Activated CD8-positive, alpha-beta memory T cell treated with anti-CD3 and anti-CD28 coated beads, Interleukin-2, amount 10 ng/mL, durations not matched to agents 7 days and 5 days (primary cell): ENCODE measurements at regions not wholly inside any gene's neighbourhood (a gene's known extent, or its start where the extent isn't known, plus 50 kb on each side); places are given as distances from the start of the nearest gene placed in this dataset.

Experiments used
- ATAC-seq: fragments of 150-1000 bp; cut with Tn5 transposase; one replicate; pipeline ENCODE4 v1.10.0; 2021; ENCODE audit warnings: moderate library complexity
- CTCF ChIA-PET: fragments of 350-600 bp; sonication (Branson Sonifier 250); formaldehyde crosslinking; loops from one replicate; lab custom pipeline; 2021; ENCODE audit warnings: antibody characterized with exemption; lab: Charles Lee
- DNase-seq: peaks from one replicate; pipeline ENCODE4 v3.0.0-alpha.2; 2020
- H3K27ac Mint-ChIP-seq: one replicate; pipeline ENCODE4 v1.8.0; 2021; ENCODE audit warnings: mild to moderate bottlenecking, mixed read lengths
- H3K27me3 Mint-ChIP-seq: one replicate; pipeline ENCODE4 v1.8.0; 2021; ENCODE audit warnings: mixed read lengths
- H3K36me3 Mint-ChIP-seq: one replicate; pipeline ENCODE4 v1.8.0; 2021; ENCODE audit warnings: mild to moderate bottlenecking, mixed read lengths
- H3K4me1 Mint-ChIP-seq: one replicate; pipeline ENCODE4 v1.8.0; 2021; ENCODE audit warnings: mixed read lengths
- H3K4me3 Mint-ChIP-seq: one replicate; pipeline ENCODE4 v1.8.0; 2021; ENCODE audit warnings: mild to moderate bottlenecking, moderate library complexity, mixed read lengths
- H3K9me3 Mint-ChIP-seq: one replicate; pipeline ENCODE4 v1.8.0; 2022; ENCODE audit warnings: low read depth, mixed read lengths

DNA sequence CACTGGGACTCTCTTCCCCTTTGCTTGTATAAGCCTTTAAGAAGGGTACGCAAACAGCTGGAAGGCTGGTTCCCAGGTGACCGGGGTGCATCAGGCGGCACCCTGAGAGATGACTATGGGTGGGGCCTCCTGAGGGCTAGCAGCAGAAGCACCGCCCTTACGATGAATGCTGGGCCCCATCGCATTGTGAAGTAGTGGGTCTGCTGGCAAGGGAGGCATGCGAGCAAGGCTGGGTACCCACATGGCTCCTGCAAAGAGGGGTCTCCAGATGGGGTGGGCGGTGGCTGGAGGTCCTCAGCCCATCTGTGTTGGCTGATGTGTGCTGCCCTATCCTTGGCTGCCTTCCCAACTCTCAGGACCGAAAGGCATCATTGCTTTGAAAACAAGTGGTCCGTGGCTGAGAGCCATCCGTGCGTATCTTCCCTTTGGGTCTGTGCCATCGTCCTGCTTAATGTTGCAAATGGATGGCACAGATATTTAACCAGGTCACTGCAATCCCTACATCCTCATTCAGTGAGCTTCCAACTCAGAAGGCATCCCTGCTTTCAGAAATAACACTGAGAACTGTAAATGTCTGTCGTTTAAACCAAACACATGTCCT, 83.5 kb upstream of the GPC1 start:
- no peaks in the 10 kb centered on the region for H3K4me1 Mint-ChIP-seq
- no peaks in the 10 kb centered on the region for H3K36me3 Mint-ChIP-seq
- no peak overlapping the region for H3K4me3 Mint-ChIP-seq
- no peaks in the 10 kb centered on the region for H3K9me3 Mint-ChIP-seq
- peaks cover 4% of the 10 kb centered on the region for H3K27me3 Mint-ChIP-seq
- DNase-seq (no peak), ATAC-seq (no peak)
- CTCF ChIA-PET, result no interaction called here
- no peak overlapping the region for H3K27ac Mint-ChIP-seq

DNA sequence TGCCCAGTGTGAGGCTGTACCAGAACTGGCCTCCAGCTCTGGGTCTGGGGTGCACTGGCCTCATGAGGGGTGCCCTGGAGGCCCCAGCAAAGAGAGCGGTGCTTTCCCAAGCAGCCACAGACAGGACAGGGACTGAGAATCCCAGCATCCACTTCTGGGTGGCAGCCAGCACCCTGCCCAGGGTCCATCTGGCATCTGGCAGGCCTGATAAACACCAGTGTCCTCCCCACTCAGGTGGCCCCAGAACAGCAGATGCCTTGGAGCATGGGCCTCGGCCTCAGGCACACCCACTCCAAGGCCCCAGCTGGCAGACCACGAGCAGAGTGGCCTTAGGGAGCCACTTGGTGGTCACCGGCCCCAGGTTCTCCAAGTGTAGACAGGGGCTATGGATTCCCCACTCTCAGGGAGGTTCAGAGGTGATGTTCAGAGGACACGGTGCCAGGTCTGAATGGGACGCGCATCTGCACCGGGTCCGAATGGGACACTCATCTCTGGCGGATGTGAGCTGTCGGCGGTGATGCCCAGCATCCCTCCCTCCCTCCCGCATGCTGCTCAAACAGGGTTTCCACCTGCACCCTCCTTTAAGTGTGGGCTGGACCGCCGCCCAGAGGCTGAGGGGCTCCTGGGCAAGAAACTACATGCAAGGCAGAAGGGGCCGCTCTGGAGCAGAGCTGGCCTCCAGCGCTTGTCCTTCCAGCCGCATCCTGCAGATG, 82.2 kb upstream of the GPC1 start:
- CTCF ChIA-PET, result no interaction called here
- Mint-ChIP-seq H3K36me3 (no peaks in the 10 kb centered on the region), H3K27me3 (peaks cover 4% of the 10 kb centered on the region), H3K4me3 (no peak overlapping the region), H3K4me1 (no peaks in the 10 kb centered on the region), H3K9me3 (no peaks in the 10 kb centered on the region), H3K27ac (no peak overlapping the region)
- DNase-seq, result no peak
- no peak for ATAC-seq

DNA sequence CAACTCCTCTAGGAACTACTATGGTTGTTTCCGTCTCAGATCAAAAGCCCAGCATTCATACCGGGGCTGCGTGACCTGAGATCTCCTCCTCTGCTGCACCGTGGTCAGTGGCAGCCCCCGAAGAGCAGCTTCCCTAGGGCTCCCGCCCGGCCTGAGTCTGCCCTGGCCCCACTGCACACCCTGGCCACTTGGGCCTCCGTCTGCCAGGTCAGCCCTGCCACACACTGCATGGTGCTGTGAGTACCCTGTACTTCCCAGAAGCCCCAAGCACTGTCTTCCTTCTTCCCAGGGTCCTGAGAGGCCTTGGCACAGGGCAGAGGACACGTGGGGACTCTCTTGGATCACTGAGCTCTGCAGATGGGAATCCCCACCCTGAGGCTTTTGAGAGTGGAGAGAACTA, 81.5 kb upstream of the GPC1 start:
- CTCF ChIA-PET, result no interaction called here
- H3K27ac Mint-ChIP-seq, result no peak overlapping the region
- no peaks in the 10 kb centered on the region for H3K36me3 Mint-ChIP-seq
- peaks cover 4% of the 10 kb centered on the region for H3K27me3 Mint-ChIP-seq
- no peaks in the 10 kb centered on the region for H3K4me1 Mint-ChIP-seq
- no peak overlapping the region for H3K4me3 Mint-ChIP-seq
- H3K9me3 Mint-ChIP-seq, result no peaks in the 10 kb centered on the region
- DNase-seq, result no peak
- ATAC-seq, result no peak

DNA sequence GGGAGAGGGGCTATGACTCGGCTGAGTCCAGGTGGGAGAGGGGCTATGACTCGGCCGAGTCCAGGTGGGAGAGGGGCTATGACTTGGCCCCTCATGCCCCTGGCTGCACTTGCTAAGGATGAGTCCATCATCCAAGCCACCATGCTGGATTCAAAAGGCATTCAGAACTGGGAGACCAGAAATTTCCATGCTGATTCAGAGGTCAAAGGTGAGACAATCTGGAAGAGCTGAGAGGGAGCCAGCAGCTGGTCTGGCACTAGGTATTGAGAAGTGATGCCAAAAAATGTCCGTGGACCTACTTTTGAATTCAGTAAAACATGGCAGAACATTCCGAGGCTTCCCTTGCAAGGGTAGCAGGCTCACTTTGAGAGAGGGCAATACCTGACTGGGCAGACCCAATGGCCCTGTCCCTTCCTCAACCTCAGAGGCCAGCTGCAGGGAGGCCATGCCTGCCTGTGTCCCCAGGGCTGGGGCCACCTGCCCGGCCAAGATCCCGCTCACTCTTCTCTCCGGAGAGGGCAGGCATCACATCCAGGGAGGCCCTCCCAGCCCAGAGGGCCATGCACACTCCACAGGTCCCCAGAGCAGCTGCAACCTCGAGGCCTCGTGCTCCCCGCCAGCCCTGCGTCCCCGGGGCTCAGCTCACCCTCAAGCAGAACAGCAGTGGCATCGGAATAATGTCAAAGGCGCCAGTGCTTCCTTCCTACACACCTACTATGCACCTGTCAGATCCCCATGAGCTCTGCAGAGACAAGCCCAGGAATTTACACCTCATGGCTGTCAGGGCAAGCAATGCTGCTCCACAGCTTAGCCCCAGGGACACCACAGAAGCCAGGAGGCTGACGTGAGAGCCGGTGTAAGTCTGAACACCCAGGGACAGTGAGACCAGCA, 80.2 kb upstream of the GPC1 start:
- DNase-seq (no peak), ATAC-seq (no peak)
- CTCF ChIA-PET, result no interaction called here
- Mint-ChIP-seq H3K27ac (no peak overlapping the region), H3K4me1 (no peaks in the 10 kb centered on the region), H3K9me3 (no peaks in the 10 kb centered on the region), H3K27me3 (peaks cover 4% of the 10 kb centered on the region), H3K36me3 (no peaks in the 10 kb centered on the region), H3K4me3 (no peak overlapping the region)

DNA sequence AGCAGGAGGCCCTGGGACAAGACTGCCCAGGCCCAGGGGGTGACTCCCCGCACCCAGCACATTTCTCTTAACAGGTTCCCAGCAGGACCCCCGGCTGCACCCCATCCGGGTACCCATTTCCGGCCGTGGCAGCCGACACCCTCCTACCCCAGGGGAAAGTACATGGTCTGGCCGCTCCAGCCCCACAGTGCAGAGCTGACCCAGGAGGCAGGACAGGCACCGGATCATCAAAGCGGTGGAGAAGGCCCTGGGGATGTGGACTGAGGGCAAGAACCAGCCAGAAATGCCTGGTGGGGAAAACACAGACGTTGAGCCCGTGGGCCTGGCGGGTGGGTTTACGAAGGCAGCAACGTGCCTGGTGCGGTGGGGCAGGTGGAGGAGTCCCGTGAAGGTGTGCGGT, 79.5 kb upstream of the GPC1 start:
- no peaks in the 10 kb centered on the region for H3K36me3 Mint-ChIP-seq
- ATAC-seq (no peak), DNase-seq (no peak)
- H3K4me3 Mint-ChIP-seq, result no peak overlapping the region
- H3K27ac Mint-ChIP-seq, result no peak overlapping the region
- CTCF ChIA-PET, result no interaction called here
- H3K4me1 Mint-ChIP-seq, result no peaks in the 10 kb centered on the region
- H3K27me3 Mint-ChIP-seq, result peaks cover 4% of the 10 kb centered on the region
- peaks cover 4% of the 10 kb centered on the region for H3K9me3 Mint-ChIP-seq

DNA sequence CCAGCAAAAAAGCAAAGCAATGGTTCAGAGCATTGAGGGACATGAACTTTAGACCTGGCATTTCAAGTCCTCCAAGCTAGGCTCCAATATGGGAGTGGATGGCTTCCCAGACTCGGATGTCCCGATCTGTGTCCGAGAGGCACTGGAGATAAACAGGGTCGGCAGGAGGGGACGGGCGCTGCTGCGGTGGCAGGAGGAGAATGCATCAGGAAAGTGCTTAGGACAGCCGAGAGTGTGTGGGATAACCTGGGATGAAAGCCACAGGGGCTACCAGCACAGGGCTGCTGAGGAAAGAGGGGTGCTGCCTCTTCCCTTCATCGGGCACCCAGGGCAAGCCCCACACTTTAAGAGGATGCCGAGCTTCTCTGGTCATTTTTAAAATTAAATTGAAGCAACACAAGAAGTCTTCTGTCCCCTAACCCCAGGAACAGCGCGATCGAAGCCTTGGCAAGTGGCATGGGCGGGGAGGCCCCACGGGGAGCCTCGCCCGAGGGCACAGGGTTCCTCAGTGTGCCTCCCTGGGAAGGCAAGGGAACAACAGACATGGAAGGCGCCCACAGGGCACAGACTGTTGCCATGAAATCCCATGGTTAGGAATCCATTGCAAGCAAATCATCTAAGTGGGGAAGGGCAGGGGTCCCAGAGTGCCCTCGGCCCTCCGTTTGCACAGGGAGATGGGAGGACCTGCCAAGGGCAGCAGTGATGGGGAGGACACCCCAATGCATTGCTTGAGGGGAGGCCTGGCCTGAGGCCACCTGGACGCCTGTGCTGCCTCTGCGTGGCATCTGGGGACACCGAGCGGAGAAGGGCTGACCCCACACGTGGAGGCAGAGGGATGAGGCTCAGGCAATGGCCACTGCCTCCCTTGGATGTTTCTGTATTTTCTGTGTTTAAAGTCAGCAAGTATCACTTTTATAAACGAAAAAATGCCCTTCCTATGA, 78.5 kb upstream of the GPC1 start:
- no peaks in the 10 kb centered on the region for H3K4me1 Mint-ChIP-seq
- DNase-seq (no peak), ATAC-seq (no peak)

DNA sequence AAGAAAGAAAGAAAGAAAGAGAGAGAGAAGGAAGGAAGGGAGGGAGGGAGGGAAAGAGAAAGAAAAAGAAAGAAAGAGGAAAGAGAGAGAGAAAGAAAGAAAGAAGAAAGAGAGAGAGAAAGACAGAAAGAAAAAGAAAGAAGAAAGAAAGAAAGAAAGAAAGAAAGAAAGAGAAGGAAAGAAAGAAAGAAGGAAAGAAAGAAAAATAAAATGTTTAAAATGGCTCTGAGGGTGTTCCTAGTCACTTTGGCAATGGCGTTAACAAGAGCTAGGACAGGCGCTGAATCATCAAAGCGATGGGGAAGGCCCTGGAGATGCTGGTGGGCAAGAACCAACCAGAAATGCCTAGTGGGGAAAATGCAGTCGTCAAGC, 77.8 kb upstream of the GPC1 start:
- ATAC-seq (no peak), DNase-seq (no peak)
- H3K9me3 Mint-ChIP-seq, result peaks cover 7% of the 10 kb centered on the region
- H3K27me3 Mint-ChIP-seq, result no peaks in the 10 kb centered on the region
- no peaks in the 10 kb centered on the region for H3K4me1 Mint-ChIP-seq
- H3K36me3 Mint-ChIP-seq, result no peaks in the 10 kb centered on the region
- no peak overlapping the region for H3K27ac Mint-ChIP-seq
- no peak overlapping the region for H3K4me3 Mint-ChIP-seq
- CTCF ChIA-PET, result no interaction called here

More for the DNA sequence above, 78.5 kb upstream of the GPC1 start:
- H3K36me3 Mint-ChIP-seq, result no peaks in the 10 kb centered on the region
- H3K4me3 Mint-ChIP-seq, result no peak overlapping the region
- H3K27me3 Mint-ChIP-seq, result no peaks in the 10 kb centered on the region
- CTCF ChIA-PET, result no interaction called here
- peaks cover 7% of the 10 kb centered on the region for H3K9me3 Mint-ChIP-seq
- H3K27ac Mint-ChIP-seq, result no peak overlapping the region

DNA sequence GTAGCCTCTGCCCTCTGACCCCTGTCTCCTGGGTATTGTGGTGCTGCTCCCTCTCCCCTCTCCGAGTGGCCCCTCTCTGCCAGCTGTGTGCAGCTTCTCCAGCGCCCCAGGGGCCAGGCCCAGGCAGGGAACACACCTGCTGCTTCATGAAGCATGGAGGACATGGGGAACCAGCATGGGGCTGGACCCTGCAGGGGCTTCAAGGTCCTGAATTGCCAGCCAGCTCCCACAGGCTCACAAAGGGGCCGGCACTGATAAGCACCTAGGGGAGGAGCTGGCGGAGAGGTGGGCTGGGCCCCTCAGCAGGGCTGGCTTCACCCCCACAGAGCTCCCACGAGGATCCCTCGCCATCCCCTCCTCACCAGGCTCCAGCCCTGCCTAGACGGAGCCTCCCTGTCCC, 77.4 kb upstream of the GPC1 start:
- ATAC-seq (no peak), DNase-seq (no peak)
- Mint-ChIP-seq H3K27ac (no peak overlapping the region), H3K9me3 (peaks cover 7% of the 10 kb centered on the region), H3K36me3 (no peaks in the 10 kb centered on the region), H3K27me3 (no peaks in the 10 kb centered on the region), H3K4me3 (no peak overlapping the region), H3K4me1 (no peaks in the 10 kb centered on the region)
- CTCF ChIA-PET, result no interaction called here

DNA sequence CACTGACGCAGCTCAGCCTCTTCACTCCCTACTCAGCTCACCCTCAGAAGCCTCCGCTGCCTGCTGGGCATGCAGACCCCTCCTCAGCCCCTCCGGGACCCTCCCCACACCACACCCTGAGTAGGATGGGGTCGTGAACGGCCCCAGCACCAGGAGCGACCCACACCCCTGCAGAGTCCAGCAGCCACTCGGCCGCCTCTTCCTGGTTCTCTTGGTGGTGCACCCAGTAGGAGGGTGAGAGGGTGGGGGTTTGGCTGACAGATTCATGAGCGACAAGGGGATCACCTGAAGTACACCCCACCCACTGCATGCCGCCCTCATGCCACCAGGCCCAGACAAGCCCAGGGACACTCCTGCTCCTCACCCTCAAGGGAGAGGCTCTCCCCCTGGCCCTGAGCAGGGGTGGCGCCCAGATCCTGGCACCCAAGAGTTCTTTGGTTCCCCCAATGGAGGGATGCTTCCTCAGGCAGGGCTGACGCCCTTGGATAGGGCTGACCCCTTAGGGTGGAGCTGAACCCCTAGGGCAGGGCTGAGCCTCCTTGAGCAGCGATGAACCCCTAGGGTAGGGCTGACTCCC, 76.6 kb upstream of the GPC1 start:
- no peak for ATAC-seq
- Mint-ChIP-seq H3K9me3 (peaks cover 7% of the 10 kb centered on the region), H3K4me3 (no peak overlapping the region), H3K27me3 (no peaks in the 10 kb centered on the region), H3K4me1 (no peaks in the 10 kb centered on the region), H3K36me3 (no peaks in the 10 kb centered on the region), H3K27ac (no peak overlapping the region)
- CTCF ChIA-PET, result no interaction called here
- no peak for DNase-seq

DNA sequence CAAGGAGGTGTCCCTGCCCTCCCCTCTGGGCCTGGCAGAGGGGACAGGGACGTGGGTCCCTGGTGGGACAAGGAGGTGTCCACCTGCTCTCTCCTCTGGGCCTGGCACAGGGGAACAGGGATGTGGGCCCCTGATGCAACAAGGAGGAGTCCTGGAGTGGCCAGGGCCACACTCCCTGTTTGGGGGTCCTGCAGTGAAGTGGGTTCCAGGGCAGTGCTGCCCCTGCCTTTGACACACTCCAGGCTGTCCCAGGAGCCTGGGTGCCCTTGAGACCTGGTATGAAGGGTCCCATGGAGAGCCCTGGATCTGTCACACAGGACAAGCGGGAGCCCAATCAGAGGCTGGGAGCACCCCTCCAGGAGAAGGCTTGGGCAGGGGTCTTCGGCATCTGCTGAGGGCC, 75.8 kb upstream of the GPC1 start:
- no peak overlapping the region for H3K4me3 Mint-ChIP-seq
- no peak overlapping the region for H3K27ac Mint-ChIP-seq
- DNase-seq, result no peak
- peaks cover 7% of the 10 kb centered on the region for H3K9me3 Mint-ChIP-seq
- no peaks in the 10 kb centered on the region for H3K27me3 Mint-ChIP-seq
- no peaks in the 10 kb centered on the region for H3K36me3 Mint-ChIP-seq
- CTCF ChIA-PET, result no interaction called here
- H3K4me1 Mint-ChIP-seq, result no peaks in the 10 kb centered on the region
- ATAC-seq, result no peak

DNA sequence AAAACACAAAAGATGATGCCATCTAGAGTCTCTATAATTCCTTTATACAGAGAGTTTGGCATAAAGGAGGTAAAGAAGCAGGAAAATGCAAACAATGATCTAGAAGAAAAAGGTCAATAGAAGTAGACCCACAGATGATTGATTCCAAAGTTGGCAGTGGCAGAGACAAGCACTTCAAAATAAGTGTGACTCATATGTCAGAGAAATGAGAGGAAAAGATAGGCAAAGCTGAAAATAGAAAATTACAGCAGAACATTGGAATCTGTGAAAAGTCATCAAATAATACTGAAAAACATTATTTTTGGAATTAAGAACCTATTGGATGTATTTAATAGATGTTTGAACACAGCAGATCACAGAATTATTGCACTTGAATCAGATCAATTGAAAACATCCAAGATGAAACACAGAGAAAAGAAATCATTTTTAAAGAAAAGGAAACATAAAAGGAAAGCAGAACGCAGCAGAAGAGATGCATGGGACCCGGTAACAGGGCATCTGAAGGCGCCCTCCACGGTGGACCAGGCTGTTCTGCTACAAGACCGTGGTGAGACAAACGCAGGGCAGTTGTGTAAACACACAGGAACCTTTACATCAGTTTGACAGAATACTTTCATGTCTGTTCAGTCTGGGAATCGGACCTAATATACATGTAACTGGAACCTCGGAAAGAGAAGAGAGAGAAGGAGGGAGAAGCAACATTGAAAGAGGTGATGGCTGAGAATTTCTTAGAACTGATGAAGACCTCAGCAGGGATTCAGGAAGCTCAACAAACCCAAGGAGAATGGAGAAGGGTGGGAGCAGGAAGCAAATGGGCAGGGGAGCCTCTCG, 74.6 kb upstream of the GPC1 start:
- Mint-ChIP-seq H3K9me3 (peaks cover 7% of the 10 kb centered on the region), H3K36me3 (no peaks in the 10 kb centered on the region), H3K27ac (no peak overlapping the region), H3K4me3 (no peak overlapping the region), H3K27me3 (no peaks in the 10 kb centered on the region), H3K4me1 (no peaks in the 10 kb centered on the region)
- CTCF ChIA-PET, result no interaction called here
- DNase-seq (no peak), ATAC-seq (no peak)

DNA sequence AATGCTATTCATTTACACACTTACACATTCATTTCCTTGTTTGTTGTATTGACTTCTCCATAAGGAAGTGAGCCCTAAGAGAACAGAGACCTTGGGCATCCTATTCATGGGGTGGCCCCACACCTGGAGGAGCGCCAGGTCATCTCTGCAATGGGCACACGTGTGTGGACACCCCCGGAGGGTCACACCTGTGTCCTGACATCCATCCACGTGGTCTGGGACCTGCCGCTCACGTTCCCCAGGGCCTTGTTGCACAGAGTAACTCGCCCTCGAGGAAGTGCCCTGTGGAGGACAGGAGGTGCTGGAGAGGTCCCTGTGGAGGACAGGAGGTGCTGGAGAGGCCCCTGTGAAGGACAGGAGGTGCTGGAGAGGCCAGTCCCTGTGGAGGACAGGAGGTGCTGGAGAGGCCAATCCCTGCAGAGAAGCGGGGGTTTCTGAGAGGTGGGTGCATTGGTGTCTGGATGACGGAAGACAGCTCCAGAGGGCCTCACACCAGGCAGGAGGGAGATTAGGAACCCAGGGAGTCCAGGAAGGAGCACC, 73.2 kb upstream of the GPC1 start:
- ATAC-seq (no peak), DNase-seq (no peak)
- Mint-ChIP-seq H3K36me3 (no peaks in the 10 kb centered on the region), H3K4me1 (no peaks in the 10 kb centered on the region), H3K27ac (no peak overlapping the region), H3K27me3 (no peaks in the 10 kb centered on the region), H3K9me3 (peaks cover 7% of the 10 kb centered on the region), H3K4me3 (no peak overlapping the region)
- CTCF ChIA-PET, result no interaction called here
